GM23338 (cell line): ENCODE measurements at regions not wholly inside any gene's neighbourhood (a gene's known extent, or its start where the extent isn't known, plus 50 kb on each side); places are given as distances from the start of the nearest gene placed in this dataset.

ENCODE experiments used
- ATAC-seq: fragments of 200-7000 bp; cut with Tn5 transposase; 3 replicates; pipeline ENCODE4 v1.9.1; 2020
- DNase-seq: peaks from one replicate; pipeline ENCODE4 v3.0.0-alpha.2; 2015; ENCODE audit warnings: low spot score
- H2AFZ ChIP-seq: fragments of 200-600 bp; sonication (generic); 2 replicates; pipeline ENCODE4 v1.8.0; 2016; ENCODE audit warnings: antibody characterized with exemption, mild to moderate bottlenecking, moderate library complexity
- H3F3A ChIP-seq: fragments of 200-600 bp; sonication (generic); replicated peaks from 2 replicates; pipeline ENCODE4 v1.8.0; 2017; ENCODE audit warnings: antibody characterized with exemption, mixed run types, low read depth
- H3K27ac ChIP-seq: fragments of 200-600 bp; sonication (generic); 2 replicates; pipeline ENCODE4 v1.6.1; 2016; ENCODE audit warnings: low read depth
- H3K27me3 ChIP-seq: fragments of 200-600 bp; sonication (generic); 2 replicates; pipeline ENCODE4 v1.8.0; 2016; ENCODE audit warnings: mild to moderate bottlenecking, mixed run types, moderate library complexity; ENCODE audit not compliant: insufficient read depth
- H3K36me3 ChIP-seq: fragments of 200-600 bp; sonication (generic); 2 replicates; pipeline ENCODE4 v1.8.0; 2016; ENCODE audit warnings: mild to moderate bottlenecking; ENCODE audit not compliant: insufficient read depth
- H3K4me1 ChIP-seq: fragments of 200-600 bp; sonication (generic); 2 replicates; pipeline ENCODE4 v1.8.0; 2016; ENCODE audit warnings: mild to moderate bottlenecking, moderate library complexity; ENCODE audit not compliant: insufficient read depth
- H3K4me2 ChIP-seq: fragments of 200-600 bp; sonication (generic); 2 replicates; pipeline ENCODE4 v1.7.1; 2017; ENCODE audit warnings: mixed run types
- H3K4me3 ChIP-seq: fragments of 200-600 bp; sonication (generic); 2 replicates; pipeline ENCODE4 v1.6.1; 2016; ENCODE audit warnings: mixed run types
- H3K79me2 ChIP-seq: fragments of 200-600 bp; sonication (generic); replicated peaks from 2 replicates; pipeline ENCODE4 v1.8.0; 2017; ENCODE audit warnings: mild to moderate bottlenecking; ENCODE audit not compliant: insufficient read depth
- H3K9me2 ChIP-seq: fragments of 200-600 bp; sonication (generic); 2 replicates; pipeline ENCODE4 v1.8.0; 2017; ENCODE audit not compliant: insufficient read depth
- H4K20me1 ChIP-seq: fragments of 200-600 bp; sonication (generic); replicated peaks from 2 replicates; pipeline ENCODE4 v1.8.0; 2017; ENCODE audit warnings: mild to moderate bottlenecking; ENCODE audit not compliant: insufficient read depth
- H3K27ac Mint-ChIP-seq: 2 replicates; pipeline ENCODE4 v1.8.0; 2020; ENCODE audit warnings: inconsistent platforms, mild to moderate bottlenecking, moderate library complexity, mixed read lengths
- H3K27me3 Mint-ChIP-seq: 3 replicates; pipeline ENCODE4 v1.8.0; 2022; ENCODE audit warnings: low read depth, mild to moderate bottlenecking, moderate library complexity, mixed read lengths, inconsistent platforms; ENCODE audit not compliant: insufficient read depth, poor library complexity
- H3K36me3 Mint-ChIP-seq: 3 replicates; pipeline ENCODE4 v1.8.0; 2021; ENCODE audit warnings: low read depth, mild to moderate bottlenecking, inconsistent platforms, moderate library complexity, mixed read lengths
- H3K4me1 Mint-ChIP-seq: 3 replicates; pipeline ENCODE4 v1.8.0; 2020; ENCODE audit warnings: mild to moderate bottlenecking, inconsistent platforms, mixed read lengths
- H3K4me3 Mint-ChIP-seq: 3 replicates; pipeline ENCODE4 v1.8.0; 2021; ENCODE audit warnings: moderate library complexity, mild to moderate bottlenecking, inconsistent platforms, mixed read lengths
- H3K9me3 Mint-ChIP-seq: 3 replicates; pipeline ENCODE4 v1.8.0; 2020; ENCODE audit warnings: moderate library complexity, mild to moderate bottlenecking, inconsistent platforms, mixed read lengths
- CREB1 ChIP-seq: fragments of 250-450 bp; sonication (Bioruptor Pico); IDR thresholded peaks from 2 replicates; pipeline ENCODE4 v1.5.0; 2020; ENCODE audit warnings: low read depth, mild to moderate bottlenecking, moderate library complexity
- EZH2 ChIP-seq: fragments of 200-600 bp; sonication (generic); IDR thresholded peaks from one replicate; pipeline ENCODE4 v1.8.0; 2017; ENCODE audit warnings: antibody characterized with exemption, mild to moderate bottlenecking, low read depth; ENCODE audit not compliant: unreplicated experiment
- EZH2phosphoT487 ChIP-seq: fragments of 200-600 bp; sonication (generic); IDR thresholded peaks from one replicate; pipeline ENCODE4 v1.8.1; 2018; ENCODE audit warnings: antibody characterized with exemption; ENCODE audit not compliant: unreplicated experiment
- NANOG ChIP-seq: IDR thresholded peaks from 2 replicates; pipeline ENCODE4 v1.6.1; 2016; ENCODE audit warnings: antibody characterized with exemption, borderline replicate concordance
- POLR2AphosphoS5 ChIP-seq: IDR thresholded peaks from 2 replicates; pipeline ENCODE4 v1.6.1; 2016; ENCODE audit warnings: antibody characterized with exemption, low read depth
- STAT1 ChIP-seq: IDR thresholded peaks from one replicate; pipeline ENCODE4 v1.6.1; 2016; ENCODE audit warnings: antibody characterized with exemption; ENCODE audit not compliant: unreplicated experiment
- ZNF331 ChIP-seq: fragments of 250-450 bp; sonication (Bioruptor Pico); IDR thresholded peaks from 2 replicates; pipeline ENCODE4 v1.5.0; 2020; ENCODE audit warnings: low read depth, mild to moderate bottlenecking, moderate library complexity
- TF ChIP-seq, protein P1 (sequence below): fragments of 250-450 bp; sonication (Bioruptor Pico); IDR thresholded peaks from 2 replicates; pipeline ENCODE4 v1.5.0; 2020; ENCODE audit warnings: mild to moderate bottlenecking, moderate library complexity
- TF ChIP-seq, protein P2 (sequence below): IDR thresholded peaks from one replicate; pipeline ENCODE4 v1.6.1; 2018; ENCODE audit warnings: antibody characterized with exemption; ENCODE audit not compliant: unreplicated experiment

DNA sequence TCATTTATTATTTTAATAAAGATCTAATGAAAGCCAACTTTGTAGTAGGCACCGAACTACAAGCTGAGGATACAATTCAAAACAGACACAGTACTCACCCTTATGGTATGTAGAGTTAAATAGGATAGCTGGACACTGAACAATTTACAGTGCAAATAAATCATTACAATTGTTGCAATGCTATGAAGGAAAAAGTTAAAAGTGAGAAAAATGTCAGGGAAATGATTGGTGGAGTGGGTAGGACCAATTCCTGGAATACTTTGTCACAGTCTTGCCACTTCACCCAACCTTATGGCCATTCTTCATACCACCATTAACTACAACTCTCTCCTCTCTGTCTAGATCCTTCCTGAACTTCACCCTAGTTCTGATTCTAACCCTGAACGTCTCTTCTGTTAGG lies 70.1 kb upstream of the CCSER1 start:
- Histone ChIP-seq H3F3A (no peaks in the 10 kb centered on the region), H3K36me3 (no peaks in the 10 kb centered on the region), H3K4me2 (no peak overlapping the region), H4K20me1 (no peaks in the 10 kb centered on the region), H3K4me1 (peaks cover 25% of the 10 kb centered on the region), H3K27ac (no peak overlapping the region), H3K79me2 (no peaks in the 10 kb centered on the region), H3K9me2 (no peaks in the 10 kb centered on the region), H3K27me3 (no peaks in the 10 kb centered on the region), H2AFZ (no peak overlapping the region), H3K4me3 (no peak overlapping the region)
- no peak overlapping the region for H3K27ac Mint-ChIP-seq
- ATAC-seq (no peak), DNase-seq (no peak)
- TF ChIP-seq STAT1 (no peak), POLR2AphosphoS5 (no peak), EZH2 (no peak), EZH2phosphoT487 (no peak), NANOG (no peak), CREB1 (CRISPR knock-in tag) (no peak), ZNF331 (CRISPR knock-in tag) (no peak)
- TF ChIP-seq, protein P1, sequence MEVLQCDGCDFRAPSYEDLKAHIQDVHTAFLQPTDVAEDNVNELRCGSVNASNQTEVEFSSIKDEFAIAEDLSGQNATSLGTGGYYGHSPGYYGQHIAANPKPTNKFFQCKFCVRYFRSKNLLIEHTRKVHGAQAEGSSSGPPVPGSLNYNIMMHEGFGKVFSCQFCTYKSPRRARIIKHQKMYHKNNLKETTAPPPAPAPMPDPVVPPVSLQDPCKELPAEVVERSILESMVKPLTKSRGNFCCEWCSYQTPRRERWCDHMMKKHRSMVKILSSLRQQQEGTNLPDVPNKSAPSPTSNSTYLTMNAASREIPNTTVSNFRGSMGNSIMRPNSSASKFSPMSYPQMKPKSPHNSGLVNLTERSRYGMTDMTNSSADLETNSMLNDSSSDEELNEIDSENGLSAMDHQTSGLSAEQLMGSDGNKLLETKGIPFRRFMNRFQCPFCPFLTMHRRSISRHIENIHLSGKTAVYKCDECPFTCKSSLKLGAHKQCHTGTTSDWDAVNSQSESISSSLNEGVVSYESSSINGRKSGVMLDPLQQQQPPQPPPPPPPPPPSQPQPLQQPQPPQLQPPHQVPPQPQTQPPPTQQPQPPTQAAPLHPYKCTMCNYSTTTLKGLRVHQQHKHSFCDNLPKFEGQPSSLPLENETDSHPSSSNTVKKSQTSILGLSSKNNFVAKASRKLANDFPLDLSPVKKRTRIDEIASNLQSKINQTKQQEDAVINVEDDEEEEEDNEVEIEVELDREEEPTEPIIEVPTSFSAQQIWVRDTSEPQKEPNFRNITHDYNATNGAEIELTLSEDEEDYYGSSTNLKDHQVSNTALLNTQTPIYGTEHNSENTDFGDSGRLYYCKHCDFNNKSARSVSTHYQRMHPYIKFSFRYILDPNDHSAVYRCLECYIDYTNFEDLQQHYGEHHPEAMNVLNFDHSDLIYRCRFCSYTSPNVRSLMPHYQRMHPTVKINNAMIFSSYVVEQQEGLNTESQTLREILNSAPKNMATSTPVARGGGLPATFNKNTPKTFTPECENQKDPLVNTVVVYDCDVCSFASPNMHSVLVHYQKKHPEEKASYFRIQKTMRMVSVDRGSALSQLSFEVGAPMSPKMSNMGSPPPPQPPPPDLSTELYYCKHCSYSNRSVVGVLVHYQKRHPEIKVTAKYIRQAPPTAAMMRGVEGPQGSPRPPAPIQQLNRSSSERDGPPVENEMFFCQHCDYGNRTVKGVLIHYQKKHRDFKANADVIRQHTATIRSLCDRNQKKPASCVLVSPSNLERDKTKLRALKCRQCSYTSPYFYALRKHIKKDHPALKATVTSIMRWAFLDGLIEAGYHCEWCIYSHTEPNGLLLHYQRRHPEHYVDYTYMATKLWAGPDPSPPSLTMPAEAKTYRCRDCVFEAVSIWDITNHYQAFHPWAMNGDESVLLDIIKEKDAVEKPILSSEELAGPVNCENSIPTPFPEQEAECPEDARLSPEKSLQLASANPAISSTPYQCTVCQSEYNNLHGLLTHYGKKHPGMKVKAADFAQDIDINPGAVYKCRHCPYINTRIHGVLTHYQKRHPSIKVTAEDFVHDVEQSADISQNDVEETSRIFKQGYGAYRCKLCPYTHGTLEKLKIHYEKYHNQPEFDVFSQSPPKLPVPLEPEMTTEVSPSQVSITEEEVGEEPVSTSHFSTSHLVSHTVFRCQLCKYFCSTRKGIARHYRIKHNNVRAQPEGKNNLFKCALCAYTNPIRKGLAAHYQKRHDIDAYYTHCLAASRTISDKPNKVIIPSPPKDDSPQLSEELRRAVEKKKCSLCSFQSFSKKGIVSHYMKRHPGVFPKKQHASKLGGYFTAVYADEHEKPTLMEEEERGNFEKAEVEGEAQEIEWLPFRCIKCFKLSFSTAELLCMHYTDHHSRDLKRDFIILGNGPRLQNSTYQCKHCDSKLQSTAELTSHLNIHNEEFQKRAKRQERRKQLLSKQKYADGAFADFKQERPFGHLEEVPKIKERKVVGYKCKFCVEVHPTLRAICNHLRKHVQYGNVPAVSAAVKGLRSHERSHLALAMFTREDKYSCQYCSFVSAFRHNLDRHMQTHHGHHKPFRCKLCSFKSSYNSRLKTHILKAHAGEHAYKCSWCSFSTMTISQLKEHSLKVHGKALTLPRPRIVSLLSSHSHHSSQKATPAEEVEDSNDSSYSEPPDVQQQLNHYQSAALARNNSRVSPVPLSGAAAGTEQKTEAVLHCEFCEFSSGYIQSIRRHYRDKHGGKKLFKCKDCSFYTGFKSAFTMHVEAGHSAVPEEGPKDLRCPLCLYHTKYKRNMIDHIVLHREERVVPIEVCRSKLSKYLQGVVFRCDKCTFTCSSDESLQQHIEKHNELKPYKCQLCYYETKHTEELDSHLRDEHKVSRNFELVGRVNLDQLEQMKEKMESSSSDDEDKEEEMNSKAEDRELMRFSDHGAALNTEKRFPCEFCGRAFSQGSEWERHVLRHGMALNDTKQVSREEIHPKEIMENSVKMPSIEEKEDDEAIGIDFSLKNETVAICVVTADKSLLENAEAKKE (CRISPR knock-in tag) = no peak
- TF ChIP-seq, protein P2, sequence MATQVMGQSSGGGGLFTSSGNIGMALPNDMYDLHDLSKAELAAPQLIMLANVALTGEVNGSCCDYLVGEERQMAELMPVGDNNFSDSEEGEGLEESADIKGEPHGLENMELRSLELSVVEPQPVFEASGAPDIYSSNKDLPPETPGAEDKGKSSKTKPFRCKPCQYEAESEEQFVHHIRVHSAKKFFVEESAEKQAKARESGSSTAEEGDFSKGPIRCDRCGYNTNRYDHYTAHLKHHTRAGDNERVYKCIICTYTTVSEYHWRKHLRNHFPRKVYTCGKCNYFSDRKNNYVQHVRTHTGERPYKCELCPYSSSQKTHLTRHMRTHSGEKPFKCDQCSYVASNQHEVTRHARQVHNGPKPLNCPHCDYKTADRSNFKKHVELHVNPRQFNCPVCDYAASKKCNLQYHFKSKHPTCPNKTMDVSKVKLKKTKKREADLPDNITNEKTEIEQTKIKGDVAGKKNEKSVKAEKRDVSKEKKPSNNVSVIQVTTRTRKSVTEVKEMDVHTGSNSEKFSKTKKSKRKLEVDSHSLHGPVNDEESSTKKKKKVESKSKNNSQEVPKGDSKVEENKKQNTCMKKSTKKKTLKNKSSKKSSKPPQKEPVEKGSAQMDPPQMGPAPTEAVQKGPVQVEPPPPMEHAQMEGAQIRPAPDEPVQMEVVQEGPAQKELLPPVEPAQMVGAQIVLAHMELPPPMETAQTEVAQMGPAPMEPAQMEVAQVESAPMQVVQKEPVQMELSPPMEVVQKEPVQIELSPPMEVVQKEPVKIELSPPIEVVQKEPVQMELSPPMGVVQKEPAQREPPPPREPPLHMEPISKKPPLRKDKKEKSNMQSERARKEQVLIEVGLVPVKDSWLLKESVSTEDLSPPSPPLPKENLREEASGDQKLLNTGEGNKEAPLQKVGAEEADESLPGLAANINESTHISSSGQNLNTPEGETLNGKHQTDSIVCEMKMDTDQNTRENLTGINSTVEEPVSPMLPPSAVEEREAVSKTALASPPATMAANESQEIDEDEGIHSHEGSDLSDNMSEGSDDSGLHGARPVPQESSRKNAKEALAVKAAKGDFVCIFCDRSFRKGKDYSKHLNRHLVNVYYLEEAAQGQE = no peak
- no peaks in the 10 kb centered on the region for H3K27me3 Mint-ChIP-seq
- no peak overlapping the region for H3K4me3 Mint-ChIP-seq
- H3K36me3 Mint-ChIP-seq = no peaks in the 10 kb centered on the region
- H3K4me1 Mint-ChIP-seq = peaks cover 27% of the 10 kb centered on the region
- no peaks in the 10 kb centered on the region for H3K9me3 Mint-ChIP-seq
